WI38 (cell line): ENCODE measurements at regions not wholly inside any gene's neighbourhood (a gene's known extent, or its start where the extent isn't known, plus 50 kb on each side); places are given as distances from the start of the nearest gene placed in this dataset.

Source experiments
- H3K4me3 ChIP-seq: 2 replicates; pipeline ENCODE4 v1.5.1; 2011; ENCODE audit warnings: low read depth, mild to moderate bottlenecking, control low read depth, low read length
- CTCF ChIP-seq: IDR thresholded peaks from 2 replicates; pipeline ENCODE4 v1.5.1; 2012; ENCODE audit warnings: low read depth, mild to moderate bottlenecking, control low read depth, low read length

- TF ChIP-seq CTCF: no peak
- H3K4me3 ChIP-seq: no peak overlapping the region
Measured at GRCh38 chr11:29293825-29294224, 723.0 kb downstream of the KCNA4 start.

- no peak overlapping the region for H3K4me3 ChIP-seq
- no peak for TF ChIP-seq CTCF
Measured at GRCh38 chr11:29282088-29282487, 734.7 kb downstream of the KCNA4 start.

DNA sequence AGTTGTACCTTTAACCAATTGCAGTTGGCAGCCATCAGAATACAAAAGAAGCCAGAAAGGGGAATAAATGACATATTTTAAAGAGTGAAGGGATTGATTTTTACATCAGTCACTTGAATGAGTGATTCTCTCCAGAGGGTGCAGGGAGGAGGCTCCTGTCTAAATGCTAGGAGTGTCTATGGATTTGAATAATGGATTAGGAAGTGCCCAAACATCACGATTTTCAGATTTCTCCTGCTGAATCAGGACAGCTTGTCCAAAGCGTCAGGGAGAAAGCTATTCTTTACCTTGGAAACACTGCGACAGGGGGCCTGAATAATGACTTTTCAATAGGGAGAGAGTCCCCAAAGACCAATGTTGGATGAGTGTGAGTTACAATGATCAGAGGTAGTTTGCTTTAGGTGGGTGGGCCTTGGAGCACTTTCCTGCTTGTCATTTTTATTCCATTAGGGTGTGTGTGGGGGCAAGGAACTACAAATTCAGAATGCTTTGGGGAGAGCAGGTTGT lies 735.5 kb downstream of the KCNA4 start:
- no peak overlapping the region for H3K4me3 ChIP-seq
- TF ChIP-seq CTCF: no peak

- H3K4me3 ChIP-seq: no peak overlapping the region
- no peak for TF ChIP-seq CTCF
Measured at GRCh38 chr11:29280452-29280851, 736.4 kb downstream of the KCNA4 start.

DNA sequence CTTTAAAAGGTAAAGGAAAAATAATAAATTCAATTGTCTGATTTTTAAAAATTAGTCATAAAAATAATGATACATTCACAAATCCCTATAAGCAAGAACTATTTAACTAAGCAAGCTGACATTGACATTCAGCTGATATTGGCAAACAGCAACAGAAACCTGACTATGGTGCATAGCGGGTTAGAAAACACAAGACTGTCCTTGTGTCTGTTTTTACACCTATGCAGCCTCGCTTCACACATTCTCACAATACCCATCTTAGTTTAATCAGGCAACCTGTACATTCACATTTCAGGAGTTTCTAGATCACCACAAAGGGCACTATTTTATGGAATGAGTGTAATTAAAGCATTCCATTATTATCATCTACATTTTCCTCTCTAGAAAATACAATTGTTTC lies 737.1 kb downstream of the KCNA4 start:
- no peak overlapping the region for H3K4me3 ChIP-seq
- TF ChIP-seq CTCF: no peak

GRCh38 chr11:29272019-29272654 lies 744.7 kb downstream of the KCNA4 start:
- TF ChIP-seq CTCF: peak; percentile 44
- no peak overlapping the region for H3K4me3 ChIP-seq

GRCh38 chr11:29271616-29272015 lies 745.2 kb downstream of the KCNA4 start:
- no peak for TF ChIP-seq CTCF
- no peak overlapping the region for H3K4me3 ChIP-seq
